Cardiac muscle cell (in vitro differentiated cells and primary cell): ENCODE measurements at regions not wholly inside any gene's neighbourhood (a gene's known extent, or its start where the extent isn't known, plus 50 kb on each side); places are given as distances from the start of the nearest gene placed in this dataset.

ENCODE experiments used
- DNase-seq, 2 donors: peaks; one replicate each; pipeline versions ENCODE4 v3.0.0 to v3.0.0-alpha.2; 2010 to 2017; ENCODE audit warnings: low read depth in 1 of 2, low spot score in 1 of 2
- H3K27ac ChIP-seq: fragments of 200-600 bp; sonication (generic); 2 replicates; pipeline ENCODE4 v1.5.1; 2016
- H3K27me3 ChIP-seq: fragments of 200-600 bp; sonication (generic); 2 replicates; pipeline ENCODE4 v1.6.0; 2016; ENCODE audit warnings: control low read depth
- H3K36me3 ChIP-seq: fragments of 200-600 bp; sonication (generic); 2 replicates; pipeline ENCODE4 v1.5.1; 2016; ENCODE audit warnings: control low read depth
- H3K4me1 ChIP-seq: fragments of 200-600 bp; sonication (generic); 2 replicates; pipeline ENCODE4 v1.8.1; 2017; ENCODE audit warnings: low read depth, mild to moderate bottlenecking, mixed run types
- H3K4me3 ChIP-seq: fragments of 200-600 bp; sonication (generic); 2 replicates; pipeline ENCODE4 v1.5.1; 2016; ENCODE audit warnings: mild to moderate bottlenecking
- H3K9me3 ChIP-seq: fragments of 200-600 bp; sonication (generic); 2 replicates; pipeline ENCODE4 v1.5.1; 2017; ENCODE audit warnings: low read depth, mild to moderate bottlenecking, control low read depth
- CTCF ChIP-seq: IDR thresholded peaks from 2 replicates; pipeline ENCODE4 v1.5.1; 2012; ENCODE audit warnings: low read depth, mild to moderate bottlenecking, low read length

GRCh38 chr2:205848601-205849000 lies 166.3 kb downstream of the NRP2 start:
- peak in 1 of 2 donors; percentile 69 for DNase-seq
- no peaks in the 10 kb centered on the region for H3K9me3 ChIP-seq
- no peaks in the 10 kb centered on the region for H3K4me1 ChIP-seq
- TF ChIP-seq CTCF, result no peak
- no peaks in the 10 kb centered on the region for H3K27me3 ChIP-seq
- no peak overlapping the region for H3K27ac ChIP-seq
- no peaks in the 10 kb centered on the region for H3K36me3 ChIP-seq
- no peak overlapping the region for H3K4me3 ChIP-seq
